GM21576 (cell line): ENCODE measurements at regions not wholly inside any gene's neighbourhood (a gene's known extent, or its start where the extent isn't known, plus 50 kb on each side); places are given as distances from the start of the nearest gene placed in this dataset.

Experiments
- ATAC-seq: cut with Tn5 transposase; IDR thresholded peaks from one replicate; pipeline ENCODE4 v1.9.1; 2021; ENCODE audit warnings: mild to moderate bottlenecking, moderate library complexity; ENCODE audit not compliant: unreplicated experiment

DNA sequence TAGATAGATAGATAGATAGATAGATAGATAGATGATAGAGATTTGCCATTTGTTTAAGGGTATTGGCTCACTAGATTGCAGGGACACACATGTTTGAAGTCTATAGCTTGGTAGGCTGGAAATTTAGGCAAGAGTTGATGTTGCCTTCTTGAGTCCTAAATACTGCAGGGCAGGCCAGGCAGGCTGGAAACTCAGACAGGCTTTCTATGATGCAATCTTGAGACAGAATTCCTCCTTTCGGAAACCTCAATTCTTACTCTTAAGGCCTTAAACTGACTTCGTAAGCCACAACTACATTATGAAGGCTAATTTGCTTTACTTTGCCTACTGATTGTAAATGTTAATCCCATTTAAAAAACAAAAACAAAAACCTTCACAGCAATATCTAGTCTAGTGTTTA lies 322.9 kb upstream of the AKR1E2 start:
- ATAC-seq: no peak

- no peak for ATAC-seq
Measured at GRCh38 chr10:4501306-4501705, 324.7 kb upstream of the AKR1E2 start.

GRCh38 chr10:4498711-4499251 lies 327.2 kb upstream of the AKR1E2 start:
- no peak for ATAC-seq

DNA sequence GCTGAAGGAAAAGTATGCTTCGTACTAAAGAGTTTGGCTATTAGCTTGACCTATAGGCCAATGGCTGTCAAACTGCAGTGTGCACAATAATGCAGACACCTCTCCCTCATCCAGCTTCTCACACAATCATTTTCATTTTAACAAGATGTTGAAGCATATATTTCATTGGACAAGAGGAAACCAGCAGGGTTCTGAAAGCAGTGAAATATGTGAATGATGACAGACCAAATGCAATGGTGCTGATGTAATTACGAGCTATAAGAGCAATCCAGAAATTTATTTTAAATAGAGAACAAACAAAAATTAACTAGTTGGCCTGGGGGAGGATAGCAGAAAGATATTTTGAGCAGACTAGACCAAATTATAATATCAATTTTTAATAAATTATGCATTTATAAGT lies 331.5 kb upstream of the AKR1E2 start:
- ATAC-seq: no peak

GRCh38 chr10:4492202-4492601 lies 333.8 kb upstream of the AKR1E2 start:
- ATAC-seq: no peak

DNA sequence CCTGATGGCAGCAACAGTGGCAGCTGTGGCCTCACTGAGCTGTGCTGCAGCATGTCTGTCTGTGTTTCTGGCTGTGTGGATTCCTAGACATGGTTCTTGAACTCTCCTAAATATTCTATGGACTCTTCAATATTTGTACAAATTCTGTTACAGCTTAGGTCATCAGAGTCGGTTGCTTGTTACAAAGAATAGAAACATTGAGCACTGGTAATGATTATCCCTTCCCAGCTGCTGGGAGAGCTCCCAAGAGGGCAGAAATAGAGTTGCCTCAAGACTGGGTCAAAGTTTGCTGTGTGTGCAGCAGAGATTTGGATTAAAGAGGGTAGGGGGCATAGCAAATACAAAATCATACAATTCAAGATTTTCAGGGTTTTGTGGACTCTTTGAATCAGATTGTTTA lies 337.1 kb upstream of the AKR1E2 start:
- ATAC-seq: no peak

DNA sequence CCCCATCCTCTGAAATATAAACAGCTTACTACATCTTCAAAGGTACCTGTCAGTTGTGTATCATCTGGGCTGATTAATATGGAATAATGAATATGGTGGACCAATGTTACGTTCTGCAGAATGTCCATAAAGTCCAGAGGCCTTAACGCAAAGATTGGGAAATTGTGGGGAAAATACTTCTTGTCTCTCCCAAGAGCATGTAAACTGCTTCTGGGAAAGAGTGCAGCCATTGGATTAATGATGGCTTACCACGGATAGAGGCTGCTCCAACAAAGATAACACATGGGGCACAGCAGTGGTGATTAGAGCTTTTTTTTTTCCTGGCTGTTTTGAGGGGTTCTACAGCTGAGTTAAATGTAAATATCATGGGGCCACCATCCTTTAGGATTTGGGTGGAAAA lies 340.4 kb upstream of the AKR1E2 start:
- ATAC-seq: no peak

- ATAC-seq: no peak
Measured at GRCh38 chr10:4483811-4484210, 342.2 kb upstream of the AKR1E2 start.

DNA sequence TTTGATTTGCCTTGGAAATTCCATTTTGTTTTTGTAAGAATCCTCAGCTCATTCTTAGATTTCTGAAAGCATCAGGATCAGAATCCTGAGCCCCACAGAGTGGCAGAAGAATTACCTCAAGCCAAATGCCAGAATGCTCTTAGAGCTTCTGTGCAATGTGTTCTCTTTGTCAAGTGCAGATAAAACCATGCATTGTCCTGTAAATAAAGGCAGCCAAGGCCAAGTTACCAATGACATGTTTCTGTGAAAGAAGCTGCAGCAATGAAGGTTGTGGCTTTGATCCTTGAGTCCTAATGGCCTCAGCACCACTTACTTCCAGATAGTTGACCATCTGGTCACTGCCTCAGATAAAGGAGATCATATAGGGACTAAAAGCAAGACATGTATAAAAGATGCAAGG lies 343.3 kb upstream of the AKR1E2 start:
- no peak for ATAC-seq

DNA sequence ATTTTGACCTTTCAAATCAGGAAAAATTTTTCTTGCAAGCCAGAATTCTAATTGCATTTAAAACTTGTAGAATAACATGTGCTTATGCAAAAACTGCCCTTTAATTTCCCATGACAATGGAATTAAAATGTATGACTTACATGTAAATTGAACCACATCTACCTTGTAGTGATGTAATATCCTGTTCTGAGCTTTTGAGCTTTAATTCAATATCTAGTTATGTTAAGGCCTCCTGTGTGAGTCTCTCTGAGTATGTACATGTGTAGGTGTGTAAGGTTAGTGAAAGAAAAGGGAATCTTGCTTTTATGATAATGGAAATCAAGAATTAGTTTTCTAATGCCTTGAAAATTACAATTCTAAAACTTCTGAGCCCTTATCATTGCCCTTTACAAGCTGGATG lies 344.8 kb upstream of the AKR1E2 start:
- no peak for ATAC-seq

GRCh38 chr10:4479342-4479741 lies 346.7 kb upstream of the AKR1E2 start:
- no peak for ATAC-seq

- no peak for ATAC-seq
Measured at GRCh38 chr10:4477664-4478063, 348.3 kb upstream of the AKR1E2 start.

GRCh38 chr10:4475827-4476490 lies 350.0 kb upstream of the AKR1E2 start:
- ATAC-seq: no peak

DNA sequence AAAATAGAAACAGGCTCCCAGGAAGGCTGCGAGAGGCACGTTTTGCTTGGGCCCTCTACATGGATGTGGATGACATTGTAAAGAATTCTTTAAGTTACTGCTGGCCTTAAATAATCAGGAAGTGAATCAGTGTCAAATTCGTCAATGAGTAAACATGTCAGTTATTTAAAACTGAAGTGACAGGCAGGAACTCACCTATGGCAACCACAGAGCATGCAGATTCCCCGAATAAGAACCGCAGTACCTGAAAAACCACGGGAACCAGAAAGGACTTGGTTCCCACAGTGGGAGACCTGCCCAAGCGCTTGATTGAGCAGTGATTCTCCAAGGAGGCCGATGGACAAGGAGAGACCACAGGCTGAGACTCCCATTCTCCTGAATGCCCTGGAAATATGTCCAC lies 351.2 kb upstream of the AKR1E2 start:
- ATAC-seq: no peak

DNA sequence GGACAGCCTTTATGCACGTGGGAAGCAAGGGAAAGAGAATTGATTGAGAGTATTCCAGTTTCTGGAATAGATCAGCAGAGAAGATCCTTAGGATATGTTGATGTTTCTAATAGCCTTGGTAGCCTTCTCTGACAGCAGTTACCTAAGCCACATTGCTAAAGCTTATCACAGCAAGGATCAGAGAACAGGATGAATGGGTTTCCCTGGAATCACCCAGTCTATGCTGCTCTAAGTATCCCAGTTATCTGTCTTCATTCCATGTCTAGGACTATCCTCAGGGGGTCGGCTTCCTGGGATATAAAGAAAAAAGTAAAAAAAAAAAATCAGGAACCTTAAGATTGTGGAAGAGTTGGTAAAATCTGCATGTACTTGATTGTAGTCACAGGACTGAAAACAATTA lies 352.0 kb upstream of the AKR1E2 start:
- ATAC-seq: no peak

GRCh38 chr10:4472190-4472904 lies 353.7 kb upstream of the AKR1E2 start:
- ATAC-seq: no peak

DNA sequence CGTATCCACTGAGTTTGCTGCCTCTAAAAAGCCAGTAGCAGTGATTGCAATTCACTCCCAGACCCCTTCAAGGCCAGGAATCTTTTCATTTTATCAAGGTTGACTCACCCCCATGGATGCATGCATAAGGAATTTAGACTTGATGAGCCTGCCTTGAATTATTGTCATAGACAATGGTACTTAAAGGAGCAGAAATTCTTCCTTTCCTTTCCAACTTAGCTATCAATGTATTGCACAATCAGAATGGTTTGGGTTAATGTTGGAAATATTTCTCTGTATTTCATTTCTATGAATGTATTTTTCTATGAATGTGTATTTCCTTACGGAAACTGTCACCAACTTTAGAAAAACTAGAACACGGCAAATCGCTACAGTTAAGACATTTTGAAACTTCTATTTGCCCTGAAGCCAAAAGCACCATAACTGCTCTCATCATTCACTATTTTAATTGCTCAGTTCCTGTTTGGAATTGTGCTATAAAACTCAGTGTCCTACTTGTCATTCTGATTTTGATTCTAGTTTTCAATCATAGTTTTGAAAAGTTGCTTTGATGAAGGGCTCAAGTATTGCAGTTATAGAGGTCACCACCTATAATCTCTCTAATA lies 355.7 kb upstream of the AKR1E2 start:
- no peak for ATAC-seq

DNA sequence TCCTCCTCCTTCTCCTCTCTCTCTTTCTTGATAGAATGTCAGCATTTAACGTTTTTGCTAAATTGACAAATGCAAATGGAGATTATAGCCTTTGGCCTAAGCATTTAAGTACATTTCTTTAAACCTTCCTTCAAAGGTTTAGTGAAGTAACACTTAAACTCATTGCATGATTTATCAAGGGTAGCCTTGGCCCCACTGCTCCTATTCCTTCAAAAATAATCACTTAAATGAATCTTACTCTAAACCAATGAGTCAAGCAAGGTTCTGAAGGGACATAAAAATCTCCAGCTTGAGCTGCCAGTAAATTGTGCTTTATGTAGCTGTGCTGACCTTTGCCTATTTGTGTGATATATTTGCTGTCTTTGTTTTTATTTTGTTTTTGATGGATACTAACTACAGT lies 358.5 kb upstream of the AKR1E2 start:
- no peak for ATAC-seq

DNA sequence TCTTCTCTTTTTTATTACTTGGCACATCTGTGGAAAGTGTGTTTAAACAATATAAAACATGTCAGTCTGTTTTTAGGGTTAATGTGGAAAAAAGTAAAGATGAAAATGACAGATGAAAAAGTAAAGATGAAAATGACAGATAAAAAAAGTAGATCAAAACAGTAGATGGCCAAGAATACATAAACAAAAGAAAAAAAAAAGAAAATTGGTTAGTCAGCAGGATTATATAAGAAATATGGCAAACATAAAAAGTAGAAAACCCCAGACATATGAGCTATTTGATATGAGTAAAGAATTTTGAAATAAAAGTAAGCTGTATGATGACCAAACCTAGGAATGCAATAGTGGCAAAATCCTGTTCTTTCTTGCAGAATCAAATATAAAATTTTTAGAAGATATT lies 365.7 kb upstream of the AKR1E2 start:
- no peak for ATAC-seq

DNA sequence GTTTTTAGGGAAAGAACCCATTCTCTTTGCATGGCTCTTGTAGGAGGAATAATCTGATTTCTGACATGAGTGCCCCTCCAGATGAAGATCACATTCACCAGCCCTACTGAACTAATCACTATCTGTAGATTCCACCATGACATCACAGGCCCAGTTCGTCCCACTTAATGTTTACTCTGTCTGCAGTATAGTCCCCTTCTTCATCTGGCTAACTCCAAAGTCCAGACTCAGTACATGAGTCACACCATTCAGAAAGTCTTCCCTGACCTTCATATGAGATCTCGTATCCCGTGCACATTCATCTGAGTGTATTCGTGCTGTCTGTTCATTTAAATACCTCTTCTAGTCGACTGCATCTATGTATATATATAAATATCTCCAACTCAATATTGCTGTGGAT lies 366.5 kb upstream of the AKR1E2 start:
- no peak for ATAC-seq

- ATAC-seq: no peak
Measured at GRCh38 chr10:4457597-4457996, 368.4 kb upstream of the AKR1E2 start.

- ATAC-seq: no peak
Measured at GRCh38 chr10:4456776-4457175, 369.2 kb upstream of the AKR1E2 start.
